Ishikawa (cell line): ENCODE measurements at regions not wholly inside any gene's neighbourhood (a gene's known extent, or its start where the extent isn't known, plus 50 kb on each side); places are given as distances from the start of the nearest gene placed in this dataset.

ENCODE experiments used
- CEBPB ChIP-seq: IDR thresholded peaks from 2 replicates; pipeline ENCODE4 v1.6.1; 2012
- CREB1 ChIP-seq: IDR thresholded peaks from 2 replicates; pipeline ENCODE4 v1.6.1; 2012; ENCODE audit warnings: low read depth
- EGR1 ChIP-seq: IDR thresholded peaks from 2 replicates; pipeline ENCODE4 v1.6.1; 2012
- EP300 ChIP-seq: IDR thresholded peaks from 2 replicates; pipeline ENCODE4 v1.6.1; 2012; ENCODE audit warnings: borderline replicate concordance
- FOXM1 ChIP-seq: IDR thresholded peaks from 2 replicates; pipeline ENCODE4 v1.6.1; 2012; ENCODE audit warnings: low read depth, borderline replicate concordance
- MAX ChIP-seq: IDR thresholded peaks from 2 replicates; pipeline ENCODE4 v1.6.1; 2012
- NFIC ChIP-seq: IDR thresholded peaks from 2 replicates; pipeline ENCODE4 v1.6.1; 2012
- RAD21 ChIP-seq: IDR thresholded peaks from 2 replicates; pipeline ENCODE4 v1.6.1; 2012; ENCODE audit warnings: low read depth
- REST ChIP-seq: IDR thresholded peaks from 2 replicates; pipeline ENCODE4 v1.6.1; 2012; ENCODE audit warnings: low read depth, mild to moderate bottlenecking
- TAF1 ChIP-seq: IDR thresholded peaks from 2 replicates; pipeline ENCODE4 v1.6.1; 2012; ENCODE audit warnings: low read depth, mild to moderate bottlenecking
- TCF12 ChIP-seq: IDR thresholded peaks from 2 replicates; pipeline ENCODE4 v1.6.1; 2012; ENCODE audit warnings: low read depth
- TEAD4 ChIP-seq: IDR thresholded peaks from 2 replicates; pipeline ENCODE4 v1.6.1; 2012
- YY1 ChIP-seq: IDR thresholded peaks from 2 replicates; pipeline ENCODE4 v1.6.1; 2012; ENCODE audit warnings: low read depth
- ZBTB7A ChIP-seq: IDR thresholded peaks from 2 replicates; pipeline ENCODE4 v1.6.1; 2012; ENCODE audit warnings: low read depth
- TF ChIP-seq, protein P1 (sequence below): IDR thresholded peaks from 2 replicates; pipeline ENCODE4 v1.6.1; 2012

GRCh38 chr9:93897075-93897970 is 57.8 kb downstream of the BARX1 start:
- TF ChIP-seq YY1 (no peak), TAF1 (no peak), CREB1 (no peak), REST (no peak), TEAD4 (no peak), TCF12 (no peak), RAD21 (no peak), ZBTB7A (no peak), NFIC (no peak), EGR1 (no peak), FOXM1 (no peak), MAX (no peak), CEBPB (no peak), EP300 (no peak)
- TF ChIP-seq, protein P1, sequence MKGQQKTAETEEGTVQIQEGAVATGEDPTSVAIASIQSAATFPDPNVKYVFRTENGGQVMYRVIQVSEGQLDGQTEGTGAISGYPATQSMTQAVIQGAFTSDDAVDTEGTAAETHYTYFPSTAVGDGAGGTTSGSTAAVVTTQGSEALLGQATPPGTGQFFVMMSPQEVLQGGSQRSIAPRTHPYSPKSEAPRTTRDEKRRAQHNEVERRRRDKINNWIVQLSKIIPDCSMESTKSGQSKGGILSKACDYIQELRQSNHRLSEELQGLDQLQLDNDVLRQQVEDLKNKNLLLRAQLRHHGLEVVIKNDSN = no peak

GRCh38 chr9:93896496-93897033 is 58.6 kb downstream of the BARX1 start:
- TF ChIP-seq CREB1 = no peak
- no peak for TF ChIP-seq EGR1
- TF ChIP-seq CEBPB = no peak
- no peak for TF ChIP-seq TAF1
- TF ChIP-seq ZBTB7A = no peak
- TF ChIP-seq RAD21 = no peak
- TF ChIP-seq TCF12 = no peak
- TF ChIP-seq NFIC = no peak

DNA sequence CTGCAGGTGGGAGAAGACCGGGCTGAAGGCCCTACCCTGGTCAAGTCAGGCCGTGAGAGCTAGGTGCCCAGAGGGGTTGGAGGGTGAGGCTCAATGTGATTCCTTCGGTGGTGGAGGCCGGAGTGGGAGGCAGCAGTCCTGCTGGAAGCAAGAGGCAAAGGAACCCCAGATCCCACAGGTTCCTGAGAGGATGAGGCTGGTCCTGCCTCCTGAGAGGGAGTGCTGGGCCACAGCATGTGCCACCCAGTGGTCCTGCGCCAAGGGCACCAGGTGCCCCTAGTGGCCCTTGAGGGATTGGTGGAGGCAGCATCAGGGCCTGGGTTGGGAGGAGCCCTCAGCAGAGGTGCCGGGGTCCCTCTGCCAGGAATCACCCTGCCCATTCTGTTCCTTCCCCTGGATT is 59.1 kb downstream of the BARX1 start:
- no peak for TF ChIP-seq ZBTB7A
- TF ChIP-seq NFIC = no peak
- no peak for TF ChIP-seq TEAD4
- no peak for TF ChIP-seq CREB1
- TF ChIP-seq REST = no peak
- TF ChIP-seq CEBPB = no peak
- TF ChIP-seq YY1 = no peak
- TF ChIP-seq RAD21 = no peak
- TF ChIP-seq TCF12 = no peak
- TF ChIP-seq EGR1 = no peak
- TF ChIP-seq, protein P1 = no peak
- no peak for TF ChIP-seq MAX
- no peak for TF ChIP-seq TAF1
- no peak for TF ChIP-seq FOXM1
- no peak for TF ChIP-seq EP300

- TF ChIP-seq CEBPB (no peak), TAF1 (no peak), NFIC (no peak), EGR1 (no peak), EP300 (no peak), FOXM1 (no peak), TEAD4 (no peak), RAD21 (no peak), YY1 (no peak), ZBTB7A (no peak), TCF12 (no peak)
- TF ChIP-seq, protein P1 = no peak
These were observed 59.6 kb downstream of the BARX1 start for GRCh38 chr9:93895535-93895934.

DNA sequence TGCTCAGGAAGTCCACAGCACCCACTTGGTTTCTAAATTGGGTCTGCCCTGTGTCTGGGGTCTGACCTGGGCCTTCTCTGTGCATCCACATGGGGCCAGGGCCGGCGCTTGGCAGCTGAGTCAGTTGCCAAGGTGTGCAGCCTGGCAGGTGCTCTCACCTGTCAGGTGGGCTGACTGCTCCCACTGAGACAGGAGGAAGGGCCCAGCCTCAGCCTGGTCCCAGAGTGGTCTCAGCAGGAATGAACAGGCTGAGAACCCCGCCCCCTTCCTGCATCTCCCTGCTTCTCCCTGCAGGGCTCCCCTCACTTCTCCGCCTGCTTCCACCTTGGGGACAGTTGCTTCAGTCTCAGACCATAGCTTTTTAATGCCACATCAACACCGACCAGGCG is 60.5 kb downstream of the BARX1 start:
- TF ChIP-seq TCF12 (no peak), YY1 (no peak), CREB1 (no peak), REST (no peak), MAX (no peak), RAD21 (no peak), TAF1 (no peak), ZBTB7A (no peak), FOXM1 (no peak), EGR1 (no peak), CEBPB (no peak), NFIC (no peak), TEAD4 (no peak), EP300 (no peak)
- TF ChIP-seq, protein P1 = no peak
